ENCODE measurements at regions not wholly inside any gene's neighbourhood (a gene's known extent, or its start where the extent isn't known, plus 50 kb on each side); places are given as distances from the start of the nearest gene placed in this dataset.

GRCh38 chr16:6722786-6723185 is 609.9 kb upstream of the RBFOX1 start:
- Histone ChIP-seq H4K20me1 (ENCODE audit: insufficient read depth, low read length) (no peaks in the 10 kb centered on the region), H3K4me1 (ENCODE audit: low read length) (no peaks in the 10 kb centered on the region), H3K9ac (ENCODE audit: low read length) (no peak overlapping the region), H3K27me3 (ENCODE audit: low read depth, low read length) (no peaks in the 10 kb centered on the region), H3K4me2 (ENCODE audit: low read length) (no peak overlapping the region), H3K9me3 (ENCODE audit: insufficient read depth, low read length) (no peaks in the 10 kb centered on the region), H2AFZ (ENCODE audit: low read depth, low read length) (no peak overlapping the region), H3K27ac (ENCODE audit: low read length) (no peak overlapping the region), H3K79me2 (ENCODE audit: low read length) (no peaks in the 10 kb centered on the region), H3K36me3 (replicated peaks; ENCODE audit: low read depth, low read length) (no peaks in the 10 kb centered on the region), H3K4me3 (ENCODE audit: low read length) (no peak overlapping the region)
- TF ChIP-seq EZH2phosphoT487 (IDR thresholded peaks at IDR 0.05; ENCODE audit: low read depth) (no peak), CTCF (IDR thresholded peaks at IDR 0.05; ENCODE audit: low read depth, low read length) (no peak)

- Histone ChIP-seq H3K36me3 (replicated peaks; ENCODE audit: low read depth, low read length) (no peaks in the 10 kb centered on the region), H3K4me1 (ENCODE audit: low read length) (no peaks in the 10 kb centered on the region), H3K79me2 (ENCODE audit: low read length) (no peaks in the 10 kb centered on the region), H4K20me1 (ENCODE audit: insufficient read depth, low read length) (no peaks in the 10 kb centered on the region), H3K4me2 (ENCODE audit: low read length) (no peak overlapping the region), H3K27ac (ENCODE audit: low read length) (no peak overlapping the region), H2AFZ (ENCODE audit: low read depth, low read length) (no peak overlapping the region), H3K9me3 (ENCODE audit: insufficient read depth, low read length) (no peaks in the 10 kb centered on the region), H3K27me3 (ENCODE audit: low read depth, low read length) (no peaks in the 10 kb centered on the region), H3K9ac (ENCODE audit: low read length) (no peak overlapping the region), H3K4me3 (ENCODE audit: low read length) (no peak overlapping the region)
- TF ChIP-seq CTCF (IDR thresholded peaks at IDR 0.05; ENCODE audit: low read depth, low read length) (no peak), EZH2phosphoT487 (IDR thresholded peaks at IDR 0.05; ENCODE audit: low read depth) (no peak)
Observed at GRCh38 chr16:6714510-6714909, 618.1 kb upstream of the RBFOX1 start.

- Histone ChIP-seq H3K27me3 (ENCODE audit: low read depth, low read length) (no peaks in the 10 kb centered on the region), H3K36me3 (replicated peaks; ENCODE audit: low read depth, low read length) (no peaks in the 10 kb centered on the region), H3K9me3 (ENCODE audit: insufficient read depth, low read length) (no peaks in the 10 kb centered on the region), H3K79me2 (ENCODE audit: low read length) (no peaks in the 10 kb centered on the region), H4K20me1 (ENCODE audit: insufficient read depth, low read length) (no peaks in the 10 kb centered on the region), H2AFZ (ENCODE audit: low read depth, low read length) (no peak overlapping the region), H3K4me2 (ENCODE audit: low read length) (no peak overlapping the region), H3K4me1 (ENCODE audit: low read length) (no peaks in the 10 kb centered on the region), H3K9ac (ENCODE audit: low read length) (no peak overlapping the region), H3K4me3 (ENCODE audit: low read length) (no peak overlapping the region), H3K27ac (ENCODE audit: low read length) (no peak overlapping the region)
- TF ChIP-seq CTCF (IDR thresholded peaks at IDR 0.05; ENCODE audit: low read depth, low read length) (no peak), EZH2phosphoT487 (IDR thresholded peaks at IDR 0.05; ENCODE audit: low read depth) (no peak)
Observed at GRCh38 chr16:6709736-6710135, 622.9 kb upstream of the RBFOX1 start.

GRCh38 chr16:6708576-6709215 is 623.9 kb upstream of the RBFOX1 start:
- no peak overlapping the region for H3K9ac ChIP-seq (ENCODE audit: low read length)
- H3K9me3 ChIP-seq (ENCODE audit: insufficient read depth, low read length) = no peaks in the 10 kb centered on the region
- H3K79me2 ChIP-seq (ENCODE audit: low read length) = no peaks in the 10 kb centered on the region
- no peak for TF ChIP-seq EZH2phosphoT487 (IDR thresholded peaks at IDR 0.05; ENCODE audit: low read depth)
- no peak for TF ChIP-seq CTCF (IDR thresholded peaks at IDR 0.05; ENCODE audit: low read depth, low read length)
- H3K4me1 ChIP-seq (ENCODE audit: low read length) = no peaks in the 10 kb centered on the region
- no peak overlapping the region for H3K27ac ChIP-seq (ENCODE audit: low read length)
- no peaks in the 10 kb centered on the region for H4K20me1 ChIP-seq (ENCODE audit: insufficient read depth, low read length)
- H3K36me3 ChIP-seq (replicated peaks; ENCODE audit: low read depth, low read length) = no peaks in the 10 kb centered on the region
- H3K4me2 ChIP-seq (ENCODE audit: low read length) = no peak overlapping the region
- no peaks in the 10 kb centered on the region for H3K27me3 ChIP-seq (ENCODE audit: low read depth, low read length)
- H3K4me3 ChIP-seq (ENCODE audit: low read length) = no peak overlapping the region
- H2AFZ ChIP-seq (ENCODE audit: low read depth, low read length) = no peak overlapping the region
